Amniotic epithelial cell (primary cell): ENCODE measurements at regions not wholly inside any gene's neighbourhood (a gene's known extent, or its start where the extent isn't known, plus 50 kb on each side); places are given as distances from the start of the nearest gene placed in this dataset.
"Not testable (repeated sequence)": the region's sequence is repeated elsewhere in the genome, so short reads cannot be mapped to it uniquely, and the experiment has no call there.

ENCODE experiments used
- DNase-seq: peaks from one replicate; pipeline ENCODE4 v3.0.0-alpha.2; 2010; ENCODE audit warnings: low read depth

- no peak for DNase-seq
These were observed 173.1 kb upstream of the CDIN1 start for GRCh38 chr15:36406366-36406765.

GRCh38 chr15:36406911-36407310, 172.5 kb upstream of the CDIN1 start:
- DNase-seq, result no peak

- DNase-seq, result peak; percentile 68
These were observed 171.8 kb upstream of the CDIN1 start for GRCh38 chr15:36407647-36408046.

- no peak for DNase-seq
These were observed 169.6 kb upstream of the CDIN1 start for GRCh38 chr15:36409819-36410218.

GRCh38 chr15:36414670-36415069, 164.8 kb upstream of the CDIN1 start:
- peak; percentile 60 for DNase-seq

GRCh38 chr15:36415643-36416042, 163.8 kb upstream of the CDIN1 start:
- DNase-seq, result peak; percentile 94

- DNase-seq, result peak; percentile 22
These were observed 156.8 kb upstream of the CDIN1 start for GRCh38 chr15:36422631-36423030.

GRCh38 chr15:36426691-36427090, 152.7 kb upstream of the CDIN1 start:
- DNase-seq, result no peak

GRCh38 chr15:36428102-36428845, 151.2 kb upstream of the CDIN1 start:
- peak; percentile 100 for DNase-seq

GRCh38 chr15:36429707-36430106, 149.7 kb upstream of the CDIN1 start:
- peak; percentile 64 for DNase-seq

- DNase-seq, result no peak
These were observed 149.1 kb upstream of the CDIN1 start for GRCh38 chr15:36430280-36430679.

- DNase-seq, result no peak
These were observed 148.6 kb upstream of the CDIN1 start for GRCh38 chr15:36430726-36431265.

GRCh38 chr15:36432161-36432560, 147.3 kb upstream of the CDIN1 start:
- no peak for DNase-seq

GRCh38 chr15:36434177-36434576, 145.2 kb upstream of the CDIN1 start:
- DNase-seq, result no peak

- peak; percentile 69 for DNase-seq
These were observed 140.9 kb upstream of the CDIN1 start for GRCh38 chr15:36438499-36438898.

GRCh38 chr15:36447373-36447772, 132.1 kb upstream of the CDIN1 start:
- no peak for DNase-seq

GRCh38 chr15:36448418-36448817, 131.0 kb upstream of the CDIN1 start:
- no peak for DNase-seq

- no peak for DNase-seq
These were observed 130.3 kb upstream of the CDIN1 start for GRCh38 chr15:36449084-36449661.

GRCh38 chr15:36449662-36450145, 129.7 kb upstream of the CDIN1 start:
- no peak for DNase-seq

GRCh38 chr15:36454244-36454643, 125.2 kb upstream of the CDIN1 start:
- DNase-seq, result not testable (repeated sequence)

GRCh38 chr15:36458411-36458810, 121.0 kb upstream of the CDIN1 start:
- peak; percentile 15 for DNase-seq

GRCh38 chr15:36465304-36465703, 114.1 kb upstream of the CDIN1 start:
- DNase-seq, result no peak

- peak; percentile 88 for DNase-seq
These were observed 110.7 kb upstream of the CDIN1 start for GRCh38 chr15:36468746-36469145.
